Left forelimb (tissue), 1 donor: ENCODE measurements at regions not wholly inside any gene's neighbourhood (a gene's known extent, or its start where the extent isn't known, plus 50 kb on each side); places are given as distances from the start of the nearest gene placed in this dataset.

Experiments
- DNase-seq: peaks from one replicate; pipeline ENCODE4 v3.0.0-alpha.2; 2018; ENCODE audit warnings: low spot score

DNA sequence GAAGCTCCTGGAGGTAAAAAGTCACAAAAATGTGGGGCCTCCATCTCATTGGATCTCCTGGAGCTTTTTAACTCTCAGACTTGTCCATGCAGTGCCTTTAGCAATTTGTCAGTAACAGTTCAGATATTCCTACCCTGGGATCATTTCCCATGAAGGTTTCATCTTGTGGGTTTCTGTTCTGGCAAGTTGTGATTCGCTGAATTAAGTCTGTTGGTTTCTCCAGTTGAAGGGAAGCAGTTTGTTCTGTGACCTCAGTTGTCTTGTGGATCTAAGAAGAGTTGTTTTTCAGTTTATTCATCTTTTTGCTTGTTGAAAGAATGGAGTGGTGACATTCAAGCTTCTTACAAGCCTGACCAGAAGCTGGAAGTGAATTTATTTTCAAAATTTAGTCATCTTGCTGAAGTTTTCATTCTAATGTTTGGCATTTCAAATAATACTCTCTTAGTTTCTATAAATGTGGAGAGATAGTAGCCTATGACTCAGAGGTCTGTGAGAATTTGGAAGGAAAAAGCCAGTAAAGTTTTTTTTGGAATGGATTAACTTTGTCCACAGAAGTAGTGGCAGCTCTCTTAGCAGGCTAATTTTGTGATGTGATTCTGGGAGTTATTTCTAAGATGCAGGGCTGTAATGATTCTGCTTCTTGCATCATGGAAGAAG is 120.1 kb upstream of the CSNK1A1L start:
- DNase-seq, result no peak

DNA sequence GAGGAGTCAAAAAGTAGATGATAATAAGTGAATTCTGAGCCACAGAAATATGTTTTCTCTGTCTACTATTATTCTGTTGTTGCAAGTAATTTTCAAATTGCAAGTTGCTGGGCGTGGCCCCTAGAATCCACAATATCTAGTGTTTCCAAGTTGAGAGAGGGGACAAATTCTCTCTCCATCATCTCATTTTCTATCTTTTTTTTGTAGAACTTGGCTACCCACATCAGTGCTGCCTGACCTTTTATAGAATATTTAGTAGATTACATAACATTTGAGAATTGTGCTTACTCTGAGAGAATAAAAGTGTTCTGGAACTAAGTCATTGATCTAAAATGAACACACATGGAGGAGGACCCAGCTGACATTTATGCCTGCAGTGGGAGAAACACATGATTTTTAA is 110.9 kb upstream of the CSNK1A1L start:
- DNase-seq, result no peak

DNA sequence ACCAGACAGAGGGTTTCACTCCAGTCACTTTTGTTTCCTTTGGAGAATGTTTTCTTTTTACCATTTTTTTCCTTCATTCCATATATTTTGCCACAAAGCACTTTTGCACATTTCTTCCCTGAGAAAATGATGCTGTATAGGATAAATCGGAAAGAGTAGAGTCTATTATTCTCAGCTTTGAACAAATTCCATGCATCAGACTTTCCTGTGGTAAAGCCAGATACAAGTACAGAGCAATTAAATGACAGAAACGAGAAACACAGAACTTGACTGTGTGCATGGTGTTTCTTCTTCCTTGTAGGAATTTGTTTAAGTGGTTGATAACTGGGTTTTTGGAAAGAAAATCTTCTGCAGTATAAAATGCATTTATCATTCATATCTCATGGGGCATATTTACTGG is 107.4 kb upstream of the CSNK1A1L start:
- DNase-seq, result no peak

DNA sequence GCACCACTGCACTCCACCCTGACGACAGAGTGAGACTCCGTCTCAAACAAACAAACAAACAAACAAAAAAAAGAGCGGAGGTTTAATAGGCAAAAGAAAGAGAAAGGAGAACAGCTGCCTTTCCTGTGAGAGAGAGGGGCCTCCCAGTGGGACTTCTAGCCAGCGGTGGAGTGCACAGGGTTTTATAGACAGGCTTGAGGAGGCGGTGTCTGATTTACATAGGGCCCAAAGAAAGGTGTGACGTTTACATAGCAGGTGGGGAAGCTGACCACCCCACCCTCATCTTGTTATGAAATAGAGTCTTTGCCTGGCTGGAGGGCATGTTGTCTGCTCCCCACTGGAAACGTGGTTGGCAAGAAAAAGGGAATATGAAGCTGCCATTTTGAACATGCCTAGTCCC is 106.0 kb upstream of the CSNK1A1L start:
- no peak for DNase-seq

DNA sequence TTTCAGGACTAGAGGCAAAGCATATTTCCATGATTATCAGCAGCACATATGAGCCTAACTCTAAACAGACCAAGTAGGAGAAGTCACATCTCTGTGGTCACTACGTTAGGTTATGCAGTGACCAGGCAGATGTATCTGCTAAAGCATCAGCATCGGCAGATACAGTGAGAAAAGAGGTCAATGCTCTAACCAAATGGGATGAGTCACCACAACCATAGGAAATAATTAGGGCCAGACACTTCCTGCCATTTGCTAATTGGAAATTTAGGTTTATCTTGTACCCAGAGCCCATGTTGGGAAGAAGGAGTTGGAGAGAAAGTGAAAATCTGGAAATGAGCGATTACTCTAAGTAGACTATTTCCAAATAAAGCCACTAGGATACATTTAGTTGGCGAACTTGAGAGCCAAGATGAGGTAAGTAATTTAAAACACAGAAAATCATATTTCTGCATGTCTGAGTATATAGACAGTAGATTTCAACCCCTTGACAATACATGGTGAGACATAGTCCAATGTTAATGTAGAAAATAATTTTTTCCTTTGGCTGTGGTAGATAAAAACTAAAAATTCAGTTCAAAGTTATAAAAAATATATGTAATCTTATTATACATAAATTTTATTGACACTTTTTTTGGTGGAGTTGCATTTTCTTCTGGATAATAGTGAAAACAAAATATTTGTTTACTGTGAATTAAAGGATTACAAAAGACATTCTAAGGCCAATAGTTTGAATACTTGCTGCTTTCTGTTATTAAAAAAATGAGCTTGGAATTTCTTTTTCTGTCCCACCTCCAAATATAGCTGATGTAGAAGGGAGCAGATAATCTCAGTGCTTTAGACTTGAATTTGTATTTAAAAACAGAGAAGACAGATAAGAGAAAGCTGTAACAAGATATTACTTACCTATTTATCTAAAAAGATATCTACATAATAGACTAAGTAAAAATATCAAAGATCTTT is 104.4 kb upstream of the CSNK1A1L start:
- DNase-seq, result no peak

DNA sequence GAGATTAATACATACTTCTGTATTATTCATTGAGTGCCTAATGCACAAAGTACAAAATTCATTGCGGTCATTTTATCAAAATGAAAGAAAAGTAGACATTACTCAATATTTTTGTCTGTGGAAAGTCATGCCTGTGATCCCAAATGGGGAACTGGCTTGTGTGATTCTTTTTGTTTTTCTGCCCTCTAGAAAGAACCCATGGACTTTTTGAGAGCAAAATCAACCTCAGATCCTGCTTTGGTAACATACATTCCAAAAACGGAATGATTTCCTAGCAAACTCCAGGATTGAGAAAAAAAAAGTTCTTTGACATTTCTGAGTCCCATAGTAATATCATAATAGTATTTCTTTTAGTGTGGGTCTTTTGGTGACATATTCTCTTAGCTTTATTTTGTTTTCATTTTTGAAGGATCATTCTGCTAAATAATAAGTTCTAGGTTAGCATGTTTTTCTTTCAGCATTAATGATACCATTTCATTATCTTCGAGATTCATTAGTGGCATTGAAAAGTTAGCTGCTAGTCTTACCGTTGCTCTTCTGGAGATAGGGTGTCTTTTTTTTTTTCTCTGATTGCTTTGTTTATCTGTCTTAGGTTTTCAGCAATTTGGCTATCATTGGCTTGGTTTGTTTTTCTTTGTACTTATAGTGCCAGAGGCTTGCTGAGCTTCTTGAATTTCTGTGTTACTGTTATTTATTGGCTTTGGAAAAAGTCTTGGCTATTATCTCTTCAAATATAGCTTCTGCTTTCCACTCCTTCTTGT is 102.4 kb upstream of the CSNK1A1L start:
- no peak for DNase-seq

DNA sequence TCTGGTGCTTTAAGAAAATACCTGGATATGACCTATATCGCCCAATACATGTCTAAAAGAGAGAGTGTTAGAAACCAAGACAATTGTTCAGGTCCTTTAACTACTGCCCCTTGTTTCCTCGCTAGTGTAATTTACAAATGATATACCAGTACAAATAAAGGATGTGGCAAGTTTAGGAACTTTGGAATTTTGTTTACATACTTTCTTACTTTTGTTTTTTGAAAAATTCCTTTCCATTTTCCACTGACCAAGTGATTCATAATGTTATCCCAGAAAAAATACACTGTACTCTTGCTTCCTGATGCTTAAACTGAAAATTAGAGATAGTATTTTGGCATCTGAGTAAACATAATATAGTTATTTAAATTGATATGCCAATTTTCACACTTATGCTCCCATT is 96.8 kb upstream of the CSNK1A1L start:
- no peak for DNase-seq

DNA sequence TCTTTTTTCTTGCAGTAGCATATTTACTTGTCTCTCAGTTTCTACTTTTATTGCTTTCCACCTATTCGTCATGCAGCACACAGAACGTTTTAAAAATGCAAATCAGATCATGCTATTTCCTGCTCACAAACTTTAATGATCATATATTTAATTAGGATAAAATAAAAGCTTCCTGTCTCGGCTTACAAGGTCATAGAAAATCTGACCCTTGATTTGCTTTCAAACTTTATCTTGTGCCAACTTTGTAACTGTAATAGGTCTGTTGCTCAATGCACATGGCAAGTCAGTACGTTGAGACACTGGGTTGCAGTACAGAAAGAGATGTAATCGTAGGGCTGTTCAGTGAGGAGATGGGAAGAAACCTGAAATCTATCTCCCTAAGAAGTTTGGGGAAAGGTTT is 95.6 kb upstream of the CSNK1A1L start:
- DNase-seq, result no peak

DNA sequence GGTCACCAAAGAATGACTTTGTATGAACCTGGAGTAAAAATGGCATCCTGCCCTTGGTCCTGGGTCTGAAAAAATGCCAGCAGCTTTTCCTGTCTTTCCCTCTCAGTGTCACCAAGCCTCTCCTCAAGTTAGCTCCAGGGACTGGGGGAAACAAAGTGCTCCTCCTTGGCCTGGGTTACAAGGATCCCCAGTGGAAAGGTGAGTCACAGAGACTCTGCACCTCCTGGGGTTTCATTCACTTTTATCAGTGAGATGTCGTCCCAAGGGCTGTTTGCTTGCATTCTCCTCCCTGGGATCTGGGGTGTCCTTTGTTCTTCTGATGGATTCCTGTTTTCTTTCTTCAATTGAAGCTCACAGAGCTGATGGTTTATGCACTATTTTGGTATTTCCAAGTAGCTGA is 93.2 kb upstream of the CSNK1A1L start:
- DNase-seq, result no peak

DNA sequence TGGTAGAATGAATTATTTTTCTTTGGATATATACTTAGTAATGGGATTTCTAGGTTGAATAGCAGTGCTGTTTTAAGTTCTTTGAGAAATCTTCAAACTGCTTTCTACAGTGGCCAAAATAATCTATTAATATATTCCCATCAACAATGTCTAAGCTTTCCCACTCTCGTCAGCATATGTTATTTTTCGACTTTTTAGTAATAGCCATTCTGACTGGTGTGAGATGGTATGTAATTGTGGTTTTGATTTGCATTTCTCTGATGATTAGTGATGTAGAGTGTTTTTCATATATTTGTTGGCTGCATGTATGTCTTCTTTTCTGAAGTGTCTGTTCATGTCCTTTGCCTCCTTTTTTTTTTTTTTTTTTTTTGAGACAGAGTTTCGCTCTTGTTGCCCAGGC is 90.2 kb upstream of the CSNK1A1L start:
- DNase-seq, result no peak

DNA sequence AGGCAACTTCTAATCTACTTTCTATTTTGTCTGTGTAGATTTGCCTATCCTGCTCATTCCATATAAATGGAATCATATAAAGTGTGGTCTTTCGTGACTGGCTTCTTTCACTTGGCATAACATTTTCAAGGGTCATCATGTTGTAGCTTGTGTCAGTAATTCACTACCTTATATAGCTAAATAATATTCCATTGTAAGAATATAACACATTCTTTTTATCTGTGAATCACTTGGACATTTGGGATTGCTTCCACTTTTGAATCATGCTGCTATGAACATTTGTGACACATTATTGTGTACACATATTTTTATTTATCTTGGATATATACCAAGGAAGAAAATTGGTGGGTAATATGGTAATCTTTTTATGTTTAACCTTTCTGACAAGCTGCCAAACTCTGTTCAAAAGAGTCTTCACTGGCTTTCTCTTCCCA is 89.0 kb upstream of the CSNK1A1L start:
- no peak for DNase-seq

DNA sequence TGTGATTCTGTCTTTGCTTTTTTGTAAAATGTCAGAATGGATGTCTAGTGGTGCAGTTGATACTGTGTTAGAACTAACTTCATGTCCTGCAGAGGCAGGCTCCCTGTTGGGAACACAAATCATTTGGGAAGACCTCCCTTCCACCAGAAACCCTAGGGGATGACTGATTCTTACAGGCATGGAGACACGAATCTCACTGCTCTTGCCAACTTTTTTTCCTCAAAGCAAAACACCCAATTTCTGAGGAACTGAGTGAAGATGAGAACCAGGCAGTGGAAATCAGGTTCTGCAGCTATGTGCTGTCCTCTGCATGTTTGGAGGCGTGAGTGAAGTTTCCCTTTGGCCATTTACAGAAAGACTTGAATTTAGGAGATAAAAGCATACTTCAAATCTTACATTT is 87.5 kb upstream of the CSNK1A1L start:
- no peak for DNase-seq

DNA sequence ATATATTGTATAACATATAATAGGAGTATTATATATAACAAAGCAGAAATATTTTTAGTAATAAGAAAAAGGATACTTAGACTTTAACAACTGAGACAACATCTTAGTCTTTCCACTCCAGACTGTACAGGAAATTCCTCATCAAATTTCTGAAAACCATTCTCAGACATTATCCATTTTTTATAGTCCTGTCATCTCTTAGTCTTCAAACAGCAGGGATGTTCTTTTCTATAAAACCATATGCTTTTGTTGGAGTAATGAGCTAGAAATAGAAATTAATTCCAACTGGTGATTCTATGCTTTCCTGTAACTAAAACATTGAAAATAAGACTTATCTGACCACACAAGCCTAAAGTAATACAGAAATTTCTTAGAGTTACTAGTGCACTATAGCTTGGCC is 82.2 kb upstream of the CSNK1A1L start:
- DNase-seq, result no peak

DNA sequence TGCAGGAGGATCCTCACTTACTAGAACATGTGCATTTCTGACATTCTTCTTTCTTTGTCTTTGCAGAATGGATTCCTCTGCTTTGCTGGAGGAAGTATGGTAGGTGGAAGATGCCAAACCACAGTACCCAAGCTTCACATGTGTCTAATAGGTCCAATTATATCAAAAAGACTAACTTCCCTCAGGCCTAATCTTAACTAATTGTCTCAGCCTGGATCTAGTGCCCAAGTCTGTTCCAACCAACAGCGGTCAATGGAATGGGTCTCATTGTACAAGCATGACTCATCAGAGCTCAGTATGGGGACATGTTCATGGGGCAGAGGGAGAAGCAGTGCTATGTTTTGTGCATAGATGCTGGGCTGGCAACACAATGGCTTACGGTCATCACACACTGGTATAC is 81.6 kb upstream of the CSNK1A1L start:
- no peak for DNase-seq

DNA sequence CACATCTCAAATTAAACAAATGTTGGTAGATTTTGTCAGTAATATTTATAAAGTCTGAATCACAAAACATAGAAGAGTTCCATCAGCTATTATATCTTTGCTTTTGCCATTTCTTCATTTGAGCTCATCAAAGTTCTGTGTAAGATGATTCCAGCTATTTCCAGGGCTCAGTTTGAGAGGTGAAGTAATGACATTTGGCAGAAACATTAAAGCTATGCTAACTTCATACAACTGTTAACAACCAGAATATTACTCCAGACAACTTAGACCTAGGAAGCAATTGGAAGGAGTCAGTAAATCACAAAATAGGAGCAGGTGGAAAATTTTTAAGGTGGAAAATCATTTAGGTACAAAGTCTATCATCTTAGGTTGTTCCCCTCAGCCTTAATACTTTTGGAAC is 76.2 kb upstream of the CSNK1A1L start:
- DNase-seq, result no peak

DNA sequence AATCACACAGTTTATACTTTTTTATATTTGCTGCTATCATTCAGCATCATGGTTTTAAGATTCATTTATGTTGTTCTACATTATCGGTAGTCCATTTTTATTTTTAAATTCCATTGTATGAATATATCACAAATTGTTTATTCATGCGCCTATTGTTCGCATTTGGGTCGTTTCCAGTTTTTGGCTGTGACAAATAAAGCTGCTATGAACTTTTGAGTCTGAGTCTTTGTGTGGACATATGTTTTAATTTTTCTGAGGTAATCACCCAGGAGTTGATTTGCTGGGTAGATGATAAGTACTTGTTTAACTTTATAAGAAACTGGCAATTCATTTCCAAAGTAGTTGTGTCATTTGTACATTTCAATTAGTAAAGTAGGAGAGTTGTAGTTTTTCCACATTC is 74.2 kb upstream of the CSNK1A1L start:
- DNase-seq, result no peak

DNA sequence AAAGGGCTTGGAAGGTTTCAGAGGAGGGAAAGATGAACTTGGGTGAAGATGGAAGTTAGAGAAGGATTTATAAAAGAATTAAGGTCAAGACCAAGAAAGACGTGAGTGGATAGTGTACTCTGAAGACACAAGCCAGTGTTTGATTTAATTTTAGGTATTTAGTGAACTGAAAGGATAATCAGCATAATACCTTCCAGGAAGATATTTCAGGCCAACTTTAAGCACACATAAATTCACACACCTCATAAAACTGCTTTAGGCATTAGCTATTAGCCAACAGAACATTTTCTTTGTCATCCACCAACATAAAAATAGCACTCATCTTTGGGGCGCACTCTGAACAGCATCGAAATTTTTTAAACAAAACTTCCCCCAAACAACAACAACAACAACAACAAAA is 71.7 kb upstream of the CSNK1A1L start:
- no peak for DNase-seq

DNA sequence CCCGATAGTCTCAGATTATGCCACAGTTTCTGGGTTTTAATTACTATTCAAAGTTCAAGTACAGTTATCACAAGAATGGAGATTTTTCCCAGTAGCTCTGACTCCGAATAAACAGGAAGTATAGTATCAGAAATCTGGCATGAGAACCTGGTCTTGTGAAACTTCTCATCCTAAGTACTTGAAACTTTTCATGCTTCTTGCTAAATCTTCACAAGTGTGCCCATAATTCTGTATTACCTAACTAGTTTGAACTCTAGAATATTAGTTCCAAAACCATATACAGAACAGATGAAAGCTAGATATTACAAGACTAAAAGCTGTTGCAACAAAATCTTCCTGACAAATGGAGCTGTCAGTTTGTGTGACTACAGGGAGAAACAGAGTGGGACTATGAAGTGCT is 70.5 kb upstream of the CSNK1A1L start:
- no peak for DNase-seq

DNA sequence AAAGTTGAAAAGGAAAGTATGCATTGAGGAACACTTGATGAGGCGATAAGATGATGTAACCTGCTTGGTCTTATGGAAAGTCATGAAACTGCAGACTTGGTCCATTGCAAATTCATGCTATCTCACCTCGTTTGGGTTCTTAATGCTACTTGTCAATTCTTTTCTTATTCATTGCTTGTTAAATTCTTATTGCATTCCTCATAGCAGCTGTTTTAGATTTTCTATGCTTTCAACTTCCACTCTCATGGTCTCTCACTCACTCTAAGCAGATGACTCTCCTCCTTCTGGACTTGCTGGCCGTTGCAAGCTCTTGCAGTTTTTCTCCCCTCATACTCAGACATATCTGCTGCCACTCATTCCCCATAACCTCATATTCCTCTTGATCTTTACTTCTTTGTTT is 67.8 kb upstream of the CSNK1A1L start:
- DNase-seq, result no peak

DNA sequence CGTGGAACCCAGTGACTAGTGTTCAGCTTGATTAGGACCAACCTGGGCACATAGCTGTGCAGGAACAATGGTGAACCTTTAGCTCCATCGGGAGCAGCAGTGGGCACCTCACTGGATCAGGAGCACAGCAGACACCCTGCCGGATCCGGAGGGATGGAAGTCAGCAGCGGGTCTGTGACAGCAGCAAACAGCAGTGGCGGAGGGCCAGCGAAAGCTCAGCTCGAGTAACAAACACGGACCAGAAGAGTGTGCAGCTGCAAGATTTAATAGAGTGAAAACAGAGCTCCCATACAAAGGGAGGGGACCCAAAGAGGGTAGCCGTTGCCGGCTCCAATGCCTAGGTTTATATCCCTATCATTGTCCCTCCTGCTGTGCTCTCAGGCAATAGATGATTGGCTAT is 66.8 kb upstream of the CSNK1A1L start:
- DNase-seq, result peak; percentile 74

DNA sequence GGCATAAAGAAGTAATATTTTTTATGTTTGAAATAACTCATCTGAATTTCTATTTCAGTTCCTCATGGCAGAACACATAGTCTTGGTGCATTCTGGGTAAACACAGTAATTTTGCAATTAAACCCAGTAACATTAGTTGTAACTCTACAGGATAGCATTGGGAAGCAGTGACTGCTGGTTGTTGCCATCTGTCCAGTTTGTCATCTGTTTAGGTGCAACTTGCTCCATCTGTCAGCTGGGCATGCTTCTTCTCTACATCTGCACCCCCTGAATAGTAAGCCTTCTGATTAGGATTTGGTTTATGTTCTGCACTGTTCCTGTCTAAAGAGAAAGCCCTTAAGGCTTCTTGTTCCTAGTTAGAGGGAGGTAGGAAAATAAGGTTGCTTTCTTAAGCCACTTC is 63.5 kb upstream of the CSNK1A1L start:
- DNase-seq, result no peak

DNA sequence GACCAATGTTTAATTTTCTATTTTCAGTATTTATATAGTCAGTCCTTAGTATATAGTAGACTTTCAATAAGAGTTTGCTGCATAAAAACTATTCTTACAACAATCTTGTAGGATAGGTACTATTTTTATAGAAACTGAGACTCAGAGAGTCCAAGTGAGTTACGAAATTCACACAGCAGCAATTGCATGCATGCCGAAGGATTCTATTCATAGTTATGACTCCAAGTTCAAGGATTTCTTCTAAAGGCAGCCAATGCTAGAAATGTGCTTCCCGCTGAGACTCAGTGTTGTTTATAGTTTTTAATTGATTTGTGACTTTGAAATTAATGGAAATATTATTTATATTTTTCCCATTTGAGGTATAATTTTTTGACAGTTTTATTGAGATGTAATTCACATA is 62.7 kb upstream of the CSNK1A1L start:
- no peak for DNase-seq

DNA sequence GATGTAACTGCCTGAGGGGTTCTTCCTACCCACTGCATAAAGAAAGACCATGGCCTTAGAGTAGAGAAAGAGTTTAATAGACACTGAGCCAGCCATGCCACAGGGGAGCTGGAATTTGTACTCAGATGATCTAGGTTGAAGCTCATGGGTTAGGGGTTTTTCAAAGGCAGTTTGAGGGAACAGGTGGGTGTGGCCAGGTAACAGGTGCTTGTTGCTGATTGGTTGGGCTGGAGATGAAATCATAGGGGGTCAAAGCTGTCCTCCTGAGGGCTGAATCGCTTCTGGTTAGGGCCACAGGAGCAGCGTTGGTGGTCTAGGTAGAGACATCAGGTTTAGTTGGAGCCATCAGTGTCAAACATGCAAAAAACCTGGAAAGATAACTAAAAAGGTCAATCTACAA is 59.2 kb upstream of the CSNK1A1L start:
- no peak for DNase-seq
